Stomach (tissue), 4 donors: ENCODE measurements at regions not wholly inside any gene's neighbourhood (a gene's known extent, or its start where the extent isn't known, plus 50 kb on each side); places are given as distances from the start of the nearest gene placed in this dataset.

Source experiments
- CTCF ChIP-seq, 7 experiments: fragments of 450-650 bp in 4 of 7; fragments of 200-600 bp in 3 of 7; sonication (generic) in 3 of 7; IDR thresholded peaks; one replicate each; pipeline ENCODE4 v1.5.1; 2016 to 2019; ENCODE audit warnings: antibody characterized with exemption in 7 of 7, control low read depth in 2 of 7, mild to moderate bottlenecking in 1 of 7
- EP300 ChIP-seq: sonication (generic); formaldehyde crosslinking; IDR thresholded peaks from one replicate; pipeline ENCODE4 v1.6.1; 2017; ENCODE audit warnings: antibody characterized with exemption

- TF ChIP-seq CTCF (IDR thresholded peaks at IDR 0.05) (no peak), EP300 (no peak)
Measured at GRCh38 chr2:78602862-78603261, 422.6 kb upstream of the REG3G start.
